ENCODE measurements at regions not wholly inside any gene's neighbourhood (a gene's known extent, or its start where the extent isn't known, plus 50 kb on each side); places are given as distances from the start of the nearest gene placed in this dataset.
"Not testable (repeated sequence)": the region's sequence is repeated elsewhere in the genome, so short reads cannot be mapped to it uniquely, and the experiment has no call there.

GRCh38 chr13:62767473-62767872 lies 1351.8 kb upstream of the PCDH20 start:
- H3K27ac ChIP-seq = no peak overlapping the region
- H3K36me3 ChIP-seq = no peaks in the 10 kb centered on the region
- no peaks in the 10 kb centered on the region for H3K4me1 ChIP-seq
- DNase-seq = no peak
- H3K4me3 ChIP-seq = no peak overlapping the region
- H3K9ac ChIP-seq (ENCODE audit: low read depth in 2 of 2, low read length in 2 of 2) = no peak overlapping the region
- intact Hi-C loops (cut with DNase I) = no loop called here
- no peaks in the 10 kb centered on the region for H3K9me3 ChIP-seq
- TF ChIP-seq, protein P1, sequence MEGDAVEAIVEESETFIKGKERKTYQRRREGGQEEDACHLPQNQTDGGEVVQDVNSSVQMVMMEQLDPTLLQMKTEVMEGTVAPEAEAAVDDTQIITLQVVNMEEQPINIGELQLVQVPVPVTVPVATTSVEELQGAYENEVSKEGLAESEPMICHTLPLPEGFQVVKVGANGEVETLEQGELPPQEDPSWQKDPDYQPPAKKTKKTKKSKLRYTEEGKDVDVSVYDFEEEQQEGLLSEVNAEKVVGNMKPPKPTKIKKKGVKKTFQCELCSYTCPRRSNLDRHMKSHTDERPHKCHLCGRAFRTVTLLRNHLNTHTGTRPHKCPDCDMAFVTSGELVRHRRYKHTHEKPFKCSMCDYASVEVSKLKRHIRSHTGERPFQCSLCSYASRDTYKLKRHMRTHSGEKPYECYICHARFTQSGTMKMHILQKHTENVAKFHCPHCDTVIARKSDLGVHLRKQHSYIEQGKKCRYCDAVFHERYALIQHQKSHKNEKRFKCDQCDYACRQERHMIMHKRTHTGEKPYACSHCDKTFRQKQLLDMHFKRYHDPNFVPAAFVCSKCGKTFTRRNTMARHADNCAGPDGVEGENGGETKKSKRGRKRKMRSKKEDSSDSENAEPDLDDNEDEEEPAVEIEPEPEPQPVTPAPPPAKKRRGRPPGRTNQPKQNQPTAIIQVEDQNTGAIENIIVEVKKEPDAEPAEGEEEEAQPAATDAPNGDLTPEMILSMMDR (IDR thresholded peaks at IDR 0.05) = no peak
- no peaks in the 10 kb centered on the region for H3K27me3 ChIP-seq

- Histone ChIP-seq H3K4me1 (no peaks in the 10 kb centered on the region), H3K27me3 (no peaks in the 10 kb centered on the region), H3K9me3 (no peaks in the 10 kb centered on the region), H3K9ac (ENCODE audit: low read depth in 2 of 2, low read length in 2 of 2) (no peak overlapping the region), H3K27ac (no peak overlapping the region), H3K36me3 (no peaks in the 10 kb centered on the region), H3K4me3 (no peak overlapping the region)
- no peak for DNase-seq
- TF ChIP-seq, protein P1 (IDR thresholded peaks at IDR 0.05) = no peak
- intact Hi-C loops (cut with DNase I) = no loop called here
These were observed 1345.1 kb upstream of the PCDH20 start for GRCh38 chr13:62760724-62761123.

DNA sequence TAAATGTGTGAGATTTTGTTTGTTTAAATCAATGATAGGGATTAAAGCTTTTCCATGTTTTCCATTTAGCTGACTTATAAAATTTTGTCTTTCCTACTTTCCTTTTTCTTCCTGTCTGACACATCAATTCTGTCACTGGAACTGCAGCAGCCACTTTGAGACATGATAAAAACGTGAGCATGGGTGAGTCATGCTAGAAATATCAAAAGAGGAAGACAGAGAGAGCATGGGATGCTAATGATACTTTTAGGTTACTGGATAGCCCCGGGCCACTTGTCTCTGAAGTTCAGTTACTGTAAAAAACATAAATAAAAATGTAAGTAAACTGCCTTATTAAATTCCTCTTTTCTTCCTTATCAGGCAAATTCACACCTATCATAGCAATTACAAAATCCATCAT lies 1332.0 kb upstream of the PCDH20 start:
- H3K9ac ChIP-seq (ENCODE audit: low read depth in 2 of 2, low read length in 2 of 2) = no peak overlapping the region
- DNase-seq = no peak
- no peaks in the 10 kb centered on the region for H3K27me3 ChIP-seq
- H3K4me3 ChIP-seq = no peak overlapping the region
- no peaks in the 10 kb centered on the region for H3K36me3 ChIP-seq
- intact Hi-C loops (cut with DNase I) = no loop called here
- no peaks in the 10 kb centered on the region for H3K4me1 ChIP-seq
- TF ChIP-seq, protein P1 (IDR thresholded peaks at IDR 0.05) = no peak
- H3K27ac ChIP-seq = no peak overlapping the region
- no peaks in the 10 kb centered on the region for H3K9me3 ChIP-seq

GRCh38 chr13:62747152-62747551 lies 1331.5 kb upstream of the PCDH20 start:
- no peak for DNase-seq
- no peaks in the 10 kb centered on the region for H3K36me3 ChIP-seq
- no peak overlapping the region for H3K4me3 ChIP-seq
- no peak overlapping the region for H3K9ac ChIP-seq (ENCODE audit: low read depth in 2 of 2, low read length in 2 of 2)
- H3K9me3 ChIP-seq = no peaks in the 10 kb centered on the region
- no peaks in the 10 kb centered on the region for H3K27me3 ChIP-seq
- TF ChIP-seq, protein P1 (IDR thresholded peaks at IDR 0.05) = no peak
- H3K4me1 ChIP-seq = no peaks in the 10 kb centered on the region
- intact Hi-C loops (cut with DNase I) = no loop called here
- no peak overlapping the region for H3K27ac ChIP-seq

GRCh38 chr13:62729746-62730145 lies 1314.1 kb upstream of the PCDH20 start:
- H3K27me3 ChIP-seq; H3K9ac ChIP-seq (ENCODE audit: low read depth in 2 of 2, low read length in 2 of 2); H3K4me1 ChIP-seq; H3K36me3 ChIP-seq; H3K9me3 ChIP-seq; H3K27ac ChIP-seq; DNase-seq; intact Hi-C loops (cut with DNase I); H3K4me3 ChIP-seq: not testable (repeated sequence)

DNA sequence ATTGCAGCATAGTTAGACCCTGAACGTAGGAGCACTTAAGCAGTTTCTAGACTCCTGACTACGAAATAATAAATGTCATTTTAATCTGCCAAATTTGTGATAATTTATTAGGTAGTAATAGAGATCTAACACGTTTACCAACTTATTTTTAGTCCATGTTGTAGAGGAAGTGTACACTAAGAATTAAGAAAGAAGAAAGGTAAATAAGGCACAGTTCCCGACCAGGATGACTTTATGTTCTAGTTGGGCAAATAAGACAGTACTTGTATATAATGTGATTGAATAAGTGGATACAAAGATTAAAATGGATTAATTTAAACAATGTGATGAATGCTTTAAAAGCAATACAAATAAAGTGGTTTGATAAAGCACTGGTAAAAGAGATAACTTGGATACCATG lies 1306.2 kb upstream of the PCDH20 start:
- intact Hi-C loops (cut with DNase I) = no loop called here
- Histone ChIP-seq H3K9me3 (no peaks in the 10 kb centered on the region), H3K4me1 (no peaks in the 10 kb centered on the region), H3K36me3 (no peaks in the 10 kb centered on the region), H3K4me3 (no peak overlapping the region), H3K27ac (no peak overlapping the region), H3K9ac (ENCODE audit: low read depth in 2 of 2, low read length in 2 of 2) (no peak overlapping the region), H3K27me3 (no peaks in the 10 kb centered on the region)
- TF ChIP-seq, protein P1 (IDR thresholded peaks at IDR 0.05) = no peak
- DNase-seq = no peak

- intact Hi-C loops (cut with DNase I); H3K9me3 ChIP-seq; H3K27ac ChIP-seq; DNase-seq; H3K36me3 ChIP-seq; H3K9ac ChIP-seq (ENCODE audit: low read depth in 2 of 2, low read length in 2 of 2); H3K4me1 ChIP-seq; H3K4me3 ChIP-seq; H3K27me3 ChIP-seq: not testable (repeated sequence)
These were observed 1296.3 kb upstream of the PCDH20 start for GRCh38 chr13:62711948-62712347.

Measured in colonic mucosa (tissue), 4 donors.